Naive thymus-derived CD4-positive, alpha-beta T cell (primary cell): ENCODE measurements at regions not wholly inside any gene's neighbourhood (a gene's known extent, or its start where the extent isn't known, plus 50 kb on each side); places are given as distances from the start of the nearest gene placed in this dataset.

ENCODE experiments used
- ATAC-seq: fragments of 150-1000 bp; cut with Tn5 transposase; 2 replicates; pipeline ENCODE4 v1.10.0; 2021; ENCODE audit warnings: mild to moderate bottlenecking, moderate library complexity
- CTCF ChIA-PET: fragments of 350-600 bp; sonication (Branson Sonifier 250); formaldehyde crosslinking; loops from one replicate; lab custom pipeline; 2021; ENCODE audit warnings: antibody characterized with exemption; lab: Charles Lee
- POLR2A ChIA-PET: fragments of 350-600 bp; sonication (Branson Sonifier 250); formaldehyde crosslinking; loops from one replicate; lab custom pipeline; 2021; ENCODE audit warnings: antibody characterized with exemption, inconsistent platforms; lab: Charles Lee
- DNase-seq, 9 donors: peaks; one replicate each; pipeline versions ENCODE4 v3.0.0 to v3.0.0-alpha.2; 2020 to 2022; ENCODE audit warnings: mixed read lengths in 1 of 9
- H3K27ac ChIP-seq: one replicate; pipeline ENCODE4 v1.7.0; 2013; ENCODE audit warnings: mild to moderate bottlenecking, low read depth, low read length, moderate library complexity
- H3K27me3 ChIP-seq, 2 donors: one replicate each; pipeline ENCODE4 v1.7.0; 2013; ENCODE audit warnings: low read length in 2 of 2, mild to moderate bottlenecking in 2 of 2, moderate library complexity in 2 of 2; ENCODE audit not compliant: control insufficient read depth in 2 of 2, insufficient read depth in 2 of 2
- H3K36me3 ChIP-seq, 3 experiments: 1 replicate in 2 of 3; 2 replicates in 1 of 3; pipeline ENCODE4 v1.7.0; 2013; ENCODE audit warnings: low read length in 3 of 3, mild to moderate bottlenecking in 3 of 3, moderate library complexity in 1 of 3; ENCODE audit not compliant: insufficient read depth in 3 of 3, control insufficient read depth in 2 of 3
- H3K4me1 ChIP-seq, 2 donors: one replicate each; pipeline ENCODE4 v1.7.0; 2013; ENCODE audit warnings: low read length in 2 of 2, mild to moderate bottlenecking in 2 of 2, moderate library complexity in 1 of 2; ENCODE audit not compliant: control insufficient read depth in 2 of 2, insufficient read depth in 2 of 2
- H3K4me3 ChIP-seq: 2 replicates; pipeline ENCODE4 v1.7.0; 2013; ENCODE audit warnings: mild to moderate bottlenecking, low read length
- H3K9me3 ChIP-seq, 3 experiments: 1 replicate in 2 of 3; 2 replicates in 1 of 3; pipeline ENCODE4 v1.7.0; 2013; ENCODE audit warnings: low read length in 3 of 3; ENCODE audit not compliant: control insufficient read depth in 2 of 3
- H3K27ac Mint-ChIP-seq, 9 donors: one replicate each; pipeline ENCODE4 v1.8.0; 2020 to 2022; ENCODE audit warnings: mixed read lengths in 9 of 9, mild to moderate bottlenecking in 8 of 9, moderate library complexity in 5 of 9, inconsistent platforms in 2 of 9
- H3K27me3 Mint-ChIP-seq, 5 donors: one replicate each; pipeline ENCODE4 v1.8.0; 2021 to 2022; ENCODE audit warnings: mixed read lengths in 5 of 5, mild to moderate bottlenecking in 1 of 5
- H3K36me3 Mint-ChIP-seq, 5 donors: one replicate each; pipeline ENCODE4 v1.8.0; 2020 to 2022; ENCODE audit warnings: mixed read lengths in 5 of 5, mild to moderate bottlenecking in 3 of 5, inconsistent platforms in 1 of 5
- H3K4me1 Mint-ChIP-seq, 7 donors: one replicate each; pipeline ENCODE4 v1.8.0; 2020 to 2022; ENCODE audit warnings: mixed read lengths in 7 of 7, mild to moderate bottlenecking in 3 of 7, inconsistent platforms in 1 of 7
- H3K4me3 Mint-ChIP-seq, 10 donors: one replicate each; pipeline ENCODE4 v1.8.0; 2020 to 2022; ENCODE audit warnings: mild to moderate bottlenecking in 10 of 10, mixed read lengths in 10 of 10, moderate library complexity in 6 of 10, inconsistent platforms in 2 of 10
- H3K9me3 Mint-ChIP-seq, 11 donors: one replicate each; pipeline ENCODE4 v1.8.0; 2020 to 2022; ENCODE audit warnings: mixed read lengths in 11 of 11, mild to moderate bottlenecking in 4 of 11, inconsistent platforms in 1 of 11, moderate library complexity in 1 of 11
- intact Hi-C, 2 donors: fragments of 100-400 bp; cut with micrococcal nuclease; formaldehyde crosslinking; loops; one replicate each; pipeline ENCODE4 v1.15.1; 2023

DNA sequence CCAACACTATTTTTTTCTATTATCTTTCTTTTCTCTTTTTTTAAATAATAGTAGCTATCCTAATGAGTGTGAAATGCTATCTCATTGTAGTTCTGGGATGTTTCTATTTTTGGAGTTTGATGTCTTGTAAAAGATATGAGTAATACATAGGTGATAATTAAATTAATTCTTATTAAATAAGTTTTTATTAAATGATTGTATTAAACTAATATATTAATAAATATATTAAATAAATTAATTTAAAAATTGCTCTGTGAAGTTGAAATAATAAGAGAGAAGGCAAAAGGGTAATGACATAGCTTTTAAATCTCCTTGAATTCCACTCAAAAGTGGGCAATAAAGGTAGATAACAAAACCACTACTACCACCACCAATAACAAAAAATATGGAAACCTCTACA is 230.2 kb upstream of the SSTR1 start:
- H3K27me3 Mint-ChIP-seq = peaks cover 0 to 28% (median 9%) of the 10 kb centered on the region in 5 donors
- H3K4me3 Mint-ChIP-seq = no peak overlapping the region
- CTCF ChIA-PET = no interaction called here
- no peaks in the 10 kb centered on the region for H3K4me1 Mint-ChIP-seq
- H3K27ac ChIP-seq = no peak overlapping the region
- intact Hi-C loops = no loop called here
- H3K4me1 ChIP-seq = no peaks in the 10 kb centered on the region
- H3K27me3 ChIP-seq = no peaks in the 10 kb centered on the region
- peaks cover 0 to 9% (median 4%) of the 10 kb centered on the region in 5 donors for H3K36me3 Mint-ChIP-seq
- H3K27ac Mint-ChIP-seq = no peak overlapping the region
- DNase-seq (no peak), ATAC-seq (no peak)
- peaks cover 3 to 26% (median 6%) of the 10 kb centered on the region in 11 donors for H3K9me3 Mint-ChIP-seq
- POLR2A ChIA-PET = no interaction called here
- H3K4me3 ChIP-seq = no peak overlapping the region
- no peaks in the 10 kb centered on the region for H3K36me3 ChIP-seq
- H3K9me3 ChIP-seq = peaks cover 0 to 3% (median 0%) of the 10 kb centered on the region in 3 experiments

DNA sequence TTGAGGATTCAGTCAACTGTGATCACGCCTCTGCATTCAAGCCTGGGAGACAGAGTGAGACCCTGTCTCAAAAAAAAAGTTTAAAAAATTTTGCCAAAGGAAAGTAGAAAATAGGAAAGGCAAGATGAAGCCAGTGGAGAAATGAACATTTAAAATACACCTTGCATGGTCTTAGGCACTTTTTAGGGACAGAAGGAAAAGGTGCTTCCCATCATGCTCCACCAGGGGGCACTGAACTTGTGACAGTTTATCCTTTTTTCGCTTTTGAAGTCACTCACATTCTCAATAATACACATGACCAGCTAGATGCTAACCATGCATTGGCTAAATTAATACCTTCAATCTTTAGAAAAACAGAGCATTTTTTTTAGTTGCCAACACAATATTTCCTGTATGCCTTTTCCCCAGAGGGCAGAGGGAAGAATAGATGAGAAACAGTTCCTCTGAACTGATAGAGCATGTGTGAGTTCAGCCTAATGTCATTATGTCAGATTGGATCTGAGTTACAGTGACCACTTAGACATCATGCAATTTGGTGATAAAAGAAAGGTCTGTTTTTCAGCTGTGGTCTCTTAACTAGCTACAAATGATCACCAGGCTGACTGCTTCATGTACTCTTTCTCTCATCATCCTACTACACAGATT is 221.8 kb upstream of the SSTR1 start:
- intact Hi-C loops = loop anchor here (1.0 to 5.0 kb wide), 6 partner anchors 79 to 881 kb away; no protein-coding TSS in a partner anchor
- H3K36me3 ChIP-seq = no peaks in the 10 kb centered on the region
- Mint-ChIP-seq H3K27ac (no peak overlapping the region), H3K4me1 (peaks cover 0 to 20% (median 6%) of the 10 kb centered on the region in 7 donors), H3K4me3 (no peak overlapping the region), H3K36me3 (peaks cover 0 to 5% (median 4%) of the 10 kb centered on the region in 5 donors), H3K27me3 (no peaks in the 10 kb centered on the region), H3K9me3 (peaks cover 0 to 12% (median 5%) of the 10 kb centered on the region in 11 donors)
- peaks cover 4 to 5% of the 10 kb centered on the region in 2 donors for H3K4me1 ChIP-seq
- no peak overlapping the region for H3K27ac ChIP-seq
- H3K9me3 ChIP-seq = no peaks in the 10 kb centered on the region
- no peak overlapping the region for H3K4me3 ChIP-seq
- ATAC-seq = peak; percentile 53
- POLR2A ChIA-PET = no interaction called here
- CTCF ChIA-PET = interaction anchor here (0.5 to 3.2 kb wide), 9 partner anchors 12 to 212 kb away, joined by 3 to 32 read pairs (median 4); no protein-coding TSS in a partner anchor
- H3K27me3 ChIP-seq = no peaks in the 10 kb centered on the region
- DNase-seq = peak; percentile 5 to 61 (median 54)

DNA sequence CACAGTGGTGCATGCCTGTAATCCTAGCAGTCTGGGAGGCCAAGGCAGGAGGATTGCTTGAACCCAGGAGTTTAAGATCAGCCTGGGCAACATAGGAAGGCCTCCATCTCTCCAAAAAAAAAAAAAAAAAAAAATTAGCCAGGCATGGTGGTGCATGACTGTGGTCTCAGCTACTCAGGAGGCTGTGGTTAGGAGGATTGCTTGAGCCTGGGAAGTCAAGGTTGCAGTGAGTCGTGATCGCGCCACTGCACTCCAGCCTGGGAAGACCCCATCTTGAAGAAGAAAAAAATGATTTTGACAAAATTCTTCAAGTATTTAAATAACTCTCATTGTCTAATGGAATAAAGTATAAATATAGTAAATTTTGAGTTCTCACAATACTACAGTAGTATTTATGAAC is 219.2 kb upstream of the SSTR1 start:
- Histone ChIP-seq H3K36me3 (no peaks in the 10 kb centered on the region), H3K9me3 (no peaks in the 10 kb centered on the region), H3K27me3 (no peaks in the 10 kb centered on the region), H3K27ac (no peak overlapping the region), H3K4me1 (peaks cover 4 to 5% of the 10 kb centered on the region in 2 donors), H3K4me3 (no peak overlapping the region)
- DNase-seq (no peak), ATAC-seq (no peak)
- intact Hi-C loops = loop anchor here in 1 of 2 donors (5.0 kb wide), 1 partner anchor 879 kb away; no protein-coding TSS in a partner anchor
- H3K9me3 Mint-ChIP-seq = peaks cover 0 to 2% (median 0%) of the 10 kb centered on the region in 11 donors
- CTCF ChIA-PET = no interaction called here
- H3K36me3 Mint-ChIP-seq = no peaks in the 10 kb centered on the region
- no peak overlapping the region for H3K27ac Mint-ChIP-seq
- POLR2A ChIA-PET = no interaction called here
- no peaks in the 10 kb centered on the region for H3K27me3 Mint-ChIP-seq
- no peak overlapping the region for H3K4me3 Mint-ChIP-seq
- H3K4me1 Mint-ChIP-seq = peaks cover 0 to 16% (median 6%) of the 10 kb centered on the region in 7 donors

DNA sequence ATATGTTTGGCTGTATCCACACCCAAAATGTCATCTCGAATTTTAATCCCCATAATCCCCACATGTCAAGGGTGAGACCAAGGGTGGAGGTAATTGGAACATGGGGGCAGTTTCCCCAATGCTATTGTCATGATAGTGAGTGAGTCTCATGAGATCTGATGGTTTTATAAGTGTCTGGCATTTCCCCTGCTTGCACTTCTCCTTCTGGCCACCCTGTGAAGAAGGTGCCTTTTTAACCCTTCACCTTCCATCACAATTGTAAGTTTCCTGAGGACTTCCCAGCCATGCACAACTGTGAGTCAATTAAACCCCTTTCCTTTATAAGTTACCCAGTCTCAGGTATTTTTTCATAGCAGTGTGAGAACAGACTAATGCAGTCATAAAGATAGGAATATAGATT is 216.7 kb upstream of the SSTR1 start:
- Mint-ChIP-seq H3K4me1 (peaks cover 0 to 6% (median 3%) of the 10 kb centered on the region in 7 donors), H3K27ac (no peak overlapping the region), H3K27me3 (no peaks in the 10 kb centered on the region), H3K4me3 (no peak overlapping the region), H3K36me3 (peaks cover 0 to 8% (median 0%) of the 10 kb centered on the region in 5 donors), H3K9me3 (peaks cover 0 to 3% (median 0%) of the 10 kb centered on the region in 11 donors)
- Histone ChIP-seq H3K27ac (no peak overlapping the region), H3K4me3 (no peak overlapping the region), H3K27me3 (no peaks in the 10 kb centered on the region), H3K36me3 (no peaks in the 10 kb centered on the region), H3K9me3 (no peaks in the 10 kb centered on the region), H3K4me1 (peaks cover 1 to 3% of the 10 kb centered on the region in 2 donors)
- ATAC-seq (no peak), DNase-seq (no peak)
- intact Hi-C loops = no loop called here
- ChIA-PET POLR2A (no interaction called here), CTCF (interaction anchor here (0.6 to 1.4 kb wide), 4 partner anchors 11 to 209 kb away, joined by 3 read pairs; no protein-coding TSS in a partner anchor)

DNA sequence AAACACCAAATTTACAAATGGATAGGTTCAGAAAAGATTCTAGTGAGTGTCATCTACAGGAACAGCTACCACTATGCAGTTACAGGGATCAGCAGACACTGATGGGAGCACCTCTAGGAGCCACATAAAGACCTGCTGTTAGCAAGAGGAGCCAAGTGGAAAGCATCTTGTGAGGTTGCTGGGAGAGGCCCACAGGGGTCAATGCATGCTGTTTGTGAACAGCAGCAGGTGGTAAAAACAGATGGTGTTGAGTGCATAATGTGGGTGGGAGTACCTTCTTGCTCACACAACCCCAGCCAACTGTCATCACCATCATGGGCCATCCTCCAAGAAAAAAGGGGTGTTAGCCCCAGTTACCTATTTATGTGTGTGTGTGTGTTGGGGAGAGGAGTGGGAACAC is 215.2 kb upstream of the SSTR1 start:
- peaks cover 0 to 8% (median 0%) of the 10 kb centered on the region in 5 donors for H3K36me3 Mint-ChIP-seq
- no peaks in the 10 kb centered on the region for H3K27me3 Mint-ChIP-seq
- no peaks in the 10 kb centered on the region for H3K9me3 ChIP-seq
- H3K36me3 ChIP-seq = no peaks in the 10 kb centered on the region
- H3K27ac ChIP-seq = no peak overlapping the region
- peaks cover 0 to 6% (median 0%) of the 10 kb centered on the region in 7 donors for H3K4me1 Mint-ChIP-seq
- ATAC-seq = no peak
- CTCF ChIA-PET = interaction anchor here (1.4 kb wide), 1 partner anchor 13 kb away, joined by 3 read pairs; no protein-coding TSS in a partner anchor
- no peak for DNase-seq
- no peak overlapping the region for H3K4me3 ChIP-seq
- no peak overlapping the region for H3K4me3 Mint-ChIP-seq
- H3K27me3 ChIP-seq = no peaks in the 10 kb centered on the region
- peaks cover 0 to 3% (median 0%) of the 10 kb centered on the region in 11 donors for H3K9me3 Mint-ChIP-seq
- H3K27ac Mint-ChIP-seq = no peak overlapping the region
- POLR2A ChIA-PET = interaction anchor here (1.0 kb wide), 1 partner anchor 72 kb away, joined by 3 read pairs; no protein-coding TSS in a partner anchor
- intact Hi-C loops = no loop called here
- H3K4me1 ChIP-seq = no peaks in the 10 kb centered on the region

DNA sequence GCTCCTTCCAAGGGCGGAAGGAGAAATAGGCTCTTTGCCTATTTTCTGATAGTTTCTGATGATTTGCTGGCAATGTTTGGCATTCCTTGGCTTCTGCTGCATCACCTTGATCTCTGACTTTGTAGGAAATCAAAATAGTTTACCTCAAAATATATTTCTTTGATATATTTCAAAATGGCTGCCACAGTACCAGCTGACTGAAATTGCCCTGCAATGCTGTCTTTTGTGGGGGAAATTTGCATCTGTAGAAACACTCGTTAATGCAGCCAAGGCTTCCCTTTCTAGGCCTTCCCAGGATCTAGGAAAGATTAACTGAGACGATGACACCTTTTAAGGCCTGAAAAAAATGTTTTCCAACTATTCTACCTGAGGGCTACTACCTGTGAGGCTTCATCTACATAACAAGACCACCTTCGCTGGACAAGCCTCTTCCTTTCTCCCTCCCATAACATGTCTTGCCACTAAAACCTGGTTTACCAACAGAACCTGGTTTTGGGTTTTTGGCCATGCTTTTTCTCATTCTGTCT is 212.8 kb upstream of the SSTR1 start:
- Mint-ChIP-seq H3K9me3 (peaks cover 0 to 6% (median 0%) of the 10 kb centered on the region in 11 donors), H3K36me3 (peaks cover 0 to 8% (median 0%) of the 10 kb centered on the region in 5 donors), H3K4me3 (no peak overlapping the region), H3K27me3 (no peaks in the 10 kb centered on the region), H3K4me1 (peaks cover 0 to 7% (median 0%) of the 10 kb centered on the region in 7 donors), H3K27ac (no peak overlapping the region)
- no peak overlapping the region for H3K27ac ChIP-seq
- no peaks in the 10 kb centered on the region for H3K36me3 ChIP-seq
- no peaks in the 10 kb centered on the region for H3K9me3 ChIP-seq
- ChIA-PET CTCF (no interaction called here), POLR2A (no interaction called here)
- no peak overlapping the region for H3K4me3 ChIP-seq
- no peaks in the 10 kb centered on the region for H3K4me1 ChIP-seq
- intact Hi-C loops = no loop called here
- DNase-seq (no peak), ATAC-seq (no peak)
- no peaks in the 10 kb centered on the region for H3K27me3 ChIP-seq
